ENCODE measurements at regions not wholly inside any gene's neighbourhood (a gene's known extent, or its start where the extent isn't known, plus 50 kb on each side); places are given as distances from the start of the nearest gene placed in this dataset.

GRCh38 chr11:97966901-97967300 lies 1053.8 kb upstream of the CNTN5 start:
- Mint-ChIP-seq H3K4me3 (no peak overlapping the region), H3K27me3 (ENCODE audit: low read depth) (no peaks in the 10 kb centered on the region), H3K27ac (no peak overlapping the region), H3K9me3 (no peaks in the 10 kb centered on the region), H3K36me3 (ENCODE audit: insufficient read depth in 1 of 3, low read depth in 3 of 3) (no peaks in the 10 kb centered on the region), H3K4me1 (0 out of 4 replicates have a peak, but pooled peaks cover 0 to 2% of the 10 kb centered on the region in 2 experiments)
- no CpG with 5 or more reads among the region's 3 CpGs for WGBS (ENCODE audit: extremely low coverage, insufficient read length, low lambda C conversion rate)
- no peak overlapping the region for H3K4ac ChIP-seq (ENCODE audit: low read depth, low read length)
- no peak overlapping the region for H2BK15ac ChIP-seq (ENCODE audit: low read depth, low read length)
- no peak overlapping the region for H4K91ac ChIP-seq (ENCODE audit: insufficient read length, low read depth, low read length)
- H2BK120ac ChIP-seq (ENCODE audit: low read depth, low read length, poor library complexity, severe bottlenecking) = no peak overlapping the region
- no peak for DNase-seq
- no peak overlapping the region for H3K23ac ChIP-seq (ENCODE audit: insufficient read length, low read depth, low read length)
- H4K8ac ChIP-seq (replicated peaks; ENCODE audit: insufficient read length, low read depth, low read length) = no peak overlapping the region
- H3K23me2 ChIP-seq (ENCODE audit: insufficient read length, low read depth, low read length, poor library complexity, severe bottlenecking) = no peaks in the 10 kb centered on the region
- no peak overlapping the region for H2AK5ac ChIP-seq (ENCODE audit: insufficient read length, low read length)
- H3K14ac ChIP-seq (ENCODE audit: insufficient read depth, low read length) = no peak overlapping the region
- no peak overlapping the region for H3K4me2 ChIP-seq (ENCODE audit: insufficient read depth, insufficient read length, low read length)
- no peak overlapping the region for H4K5ac ChIP-seq (ENCODE audit: insufficient read length, low read depth, low read length)
- no peak overlapping the region for H3K27ac ChIP-seq (ENCODE audit: insufficient read length, low read depth, low read length)
- no peak for TF ChIP-seq CTCF (conservative IDR thresholded peaks at IDR 0.05)
- H3K4me1 ChIP-seq (ENCODE audit: insufficient read depth, low read length) = no peaks in the 10 kb centered on the region
- H3K9me3 ChIP-seq (ENCODE audit: control insufficient read depth, low read depth, low read length) = no peaks in the 10 kb centered on the region
- H4K20me1 ChIP-seq (ENCODE audit: control insufficient read depth, insufficient read depth, insufficient read length) = no peaks in the 10 kb centered on the region
- H3K27me3 ChIP-seq (ENCODE audit: insufficient read depth, low read length) = no peaks in the 10 kb centered on the region
- H2BK20ac ChIP-seq (ENCODE audit: low read depth, low read length, poor library complexity, severe bottlenecking) = no peak overlapping the region
- H2BK5ac ChIP-seq (ENCODE audit: insufficient read length, low read length) = no peak overlapping the region
- no peaks in the 10 kb centered on the region for H3K79me1 ChIP-seq (ENCODE audit: insufficient read depth, low read depth, low read length, poor library complexity, severe bottlenecking)
- H2AFZ ChIP-seq (ENCODE audit: low read length) = no peak overlapping the region
- no peak overlapping the region for H2BK12ac ChIP-seq (ENCODE audit: insufficient read length, low read depth, low read length)
- no peak overlapping the region for H3K9ac ChIP-seq (ENCODE audit: extremely low read depth, insufficient read length, low read length)
- no peaks in the 10 kb centered on the region for H3K79me2 ChIP-seq (ENCODE audit: insufficient read depth, low read length)
- H3K56ac ChIP-seq (ENCODE audit: insufficient read length, low read depth, low read length) = no peak overlapping the region
- no peak overlapping the region for H3T11ph ChIP-seq (ENCODE audit: low read length)
- no peak overlapping the region for H3K18ac ChIP-seq (ENCODE audit: insufficient read length, low read depth, low read length)
